ENCODE measurements at regions not wholly inside any gene's neighbourhood (a gene's known extent, or its start where the extent isn't known, plus 50 kb on each side); places are given as distances from the start of the nearest gene placed in this dataset.

DNA sequence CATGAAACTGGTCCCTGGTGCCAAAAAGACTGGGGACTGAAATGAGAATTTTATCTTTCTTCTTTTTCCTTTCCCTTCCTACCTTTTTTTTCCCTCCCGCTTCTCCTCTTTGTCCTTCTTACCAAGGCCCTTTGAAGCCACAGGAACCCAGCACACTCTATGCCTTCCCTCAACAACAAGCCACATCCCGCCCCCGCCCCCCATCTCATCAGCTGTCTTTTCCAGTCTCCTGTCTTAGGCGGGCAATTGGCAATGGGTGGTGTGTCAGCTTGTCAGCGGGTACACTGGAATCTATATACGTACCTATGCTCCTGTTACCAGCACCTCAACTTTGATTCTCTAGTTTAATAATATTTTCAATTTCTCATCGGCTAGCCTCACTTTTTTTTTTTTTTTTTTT lies 56.3 kb upstream of the CHD2 start:
- H3K9ac ChIP-seq (ENCODE audit: low read length): no peak overlapping the region
- no peak overlapping the region for H3K4me3 ChIP-seq (ENCODE audit: low read length)
- H3K4me2 ChIP-seq (ENCODE audit: low read length): no peak overlapping the region
- H2AFZ ChIP-seq (ENCODE audit: low read depth, low read length): no peak overlapping the region
- no peak overlapping the region for H3K27ac ChIP-seq (ENCODE audit: low read length)
- H3K79me2 ChIP-seq (ENCODE audit: low read length): no peaks in the 10 kb centered on the region
- no peaks in the 10 kb centered on the region for H3K27me3 ChIP-seq (ENCODE audit: low read depth, low read length)
- H4K20me1 ChIP-seq (ENCODE audit: insufficient read depth, low read length): no peaks in the 10 kb centered on the region
- H3K36me3 ChIP-seq (replicated peaks; ENCODE audit: low read depth, low read length): no peaks in the 10 kb centered on the region
- H3K9me3 ChIP-seq (ENCODE audit: insufficient read depth, low read length): no peaks in the 10 kb centered on the region
- peaks cover 28% of the 10 kb centered on the region for H3K4me1 ChIP-seq (ENCODE audit: low read length)
- TF ChIP-seq EZH2phosphoT487 (IDR thresholded peaks at IDR 0.05; ENCODE audit: low read depth): no peak
- TF ChIP-seq, protein P1, sequence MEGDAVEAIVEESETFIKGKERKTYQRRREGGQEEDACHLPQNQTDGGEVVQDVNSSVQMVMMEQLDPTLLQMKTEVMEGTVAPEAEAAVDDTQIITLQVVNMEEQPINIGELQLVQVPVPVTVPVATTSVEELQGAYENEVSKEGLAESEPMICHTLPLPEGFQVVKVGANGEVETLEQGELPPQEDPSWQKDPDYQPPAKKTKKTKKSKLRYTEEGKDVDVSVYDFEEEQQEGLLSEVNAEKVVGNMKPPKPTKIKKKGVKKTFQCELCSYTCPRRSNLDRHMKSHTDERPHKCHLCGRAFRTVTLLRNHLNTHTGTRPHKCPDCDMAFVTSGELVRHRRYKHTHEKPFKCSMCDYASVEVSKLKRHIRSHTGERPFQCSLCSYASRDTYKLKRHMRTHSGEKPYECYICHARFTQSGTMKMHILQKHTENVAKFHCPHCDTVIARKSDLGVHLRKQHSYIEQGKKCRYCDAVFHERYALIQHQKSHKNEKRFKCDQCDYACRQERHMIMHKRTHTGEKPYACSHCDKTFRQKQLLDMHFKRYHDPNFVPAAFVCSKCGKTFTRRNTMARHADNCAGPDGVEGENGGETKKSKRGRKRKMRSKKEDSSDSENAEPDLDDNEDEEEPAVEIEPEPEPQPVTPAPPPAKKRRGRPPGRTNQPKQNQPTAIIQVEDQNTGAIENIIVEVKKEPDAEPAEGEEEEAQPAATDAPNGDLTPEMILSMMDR (IDR thresholded peaks at IDR 0.05; ENCODE audit: low read depth, low read length): no peak

DNA sequence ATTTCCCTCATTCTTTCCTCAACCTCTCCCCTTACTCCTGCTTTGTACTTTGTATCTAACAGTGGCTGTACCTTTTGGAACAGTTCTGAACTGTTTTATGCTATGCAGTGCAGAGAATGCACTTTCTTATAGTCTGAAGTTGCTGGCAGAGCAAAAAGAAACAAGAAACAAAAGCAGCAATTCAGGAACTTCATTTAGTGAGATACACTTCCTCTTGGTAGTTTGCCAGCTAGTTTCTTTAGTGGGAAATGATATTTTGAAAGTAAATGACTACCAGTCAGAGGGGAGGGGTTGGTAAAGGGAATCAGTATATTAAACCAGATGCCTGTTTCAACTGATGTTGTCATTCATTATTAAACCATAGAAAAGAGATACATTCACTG lies 55.0 kb upstream of the CHD2 start:
- Histone ChIP-seq H3K4me2 (ENCODE audit: low read length) (peak overlapping the region; percentile 71), H3K79me2 (ENCODE audit: low read length) (no peaks in the 10 kb centered on the region), H3K27me3 (ENCODE audit: low read depth, low read length) (no peaks in the 10 kb centered on the region), H3K9ac (ENCODE audit: low read length) (peak overlapping the region; percentile 44), H3K4me3 (ENCODE audit: low read length) (peak overlapping the region; percentile 38), H3K36me3 (replicated peaks; ENCODE audit: low read depth, low read length) (no peaks in the 10 kb centered on the region), H2AFZ (ENCODE audit: low read depth, low read length) (peak overlapping the region; percentile 78), H3K27ac (ENCODE audit: low read length) (peak overlapping the region; percentile 82), H3K9me3 (ENCODE audit: insufficient read depth, low read length) (no peaks in the 10 kb centered on the region), H4K20me1 (ENCODE audit: insufficient read depth, low read length) (no peaks in the 10 kb centered on the region), H3K4me1 (ENCODE audit: low read length) (peaks cover 35% of the 10 kb centered on the region)
- TF ChIP-seq, protein P1 (IDR thresholded peaks at IDR 0.05; ENCODE audit: low read depth, low read length): no peak

DNA sequence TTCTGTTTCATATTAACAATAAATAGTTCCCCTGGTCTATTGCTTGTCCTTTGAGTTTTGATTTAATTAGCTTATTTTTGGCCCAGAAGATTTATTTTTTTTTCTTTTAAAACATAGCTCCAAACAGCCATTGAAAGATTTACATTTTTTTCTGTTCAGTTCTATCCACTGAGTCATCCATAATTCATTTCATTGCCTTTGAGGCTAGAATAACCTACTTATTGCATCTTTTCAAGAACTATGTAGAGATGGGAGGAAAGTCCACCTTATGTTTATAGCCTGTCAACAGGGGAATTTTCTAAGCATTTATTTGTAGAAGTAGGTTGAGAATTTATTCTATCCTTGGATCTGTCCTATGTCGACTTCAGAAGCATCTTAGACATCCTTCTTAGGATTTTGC lies 53.4 kb upstream of the CHD2 start:
- Histone ChIP-seq H3K4me1 (ENCODE audit: low read length) (peaks cover 33% of the 10 kb centered on the region), H3K27ac (ENCODE audit: low read length) (no peak overlapping the region), H3K27me3 (ENCODE audit: low read depth, low read length) (no peaks in the 10 kb centered on the region), H3K9ac (ENCODE audit: low read length) (no peak overlapping the region), H4K20me1 (ENCODE audit: insufficient read depth, low read length) (no peaks in the 10 kb centered on the region), H3K36me3 (replicated peaks; ENCODE audit: low read depth, low read length) (no peaks in the 10 kb centered on the region), H3K79me2 (ENCODE audit: low read length) (no peaks in the 10 kb centered on the region), H3K4me3 (ENCODE audit: low read length) (no peak overlapping the region), H2AFZ (ENCODE audit: low read depth, low read length) (no peak overlapping the region), H3K9me3 (ENCODE audit: insufficient read depth, low read length) (no peaks in the 10 kb centered on the region), H3K4me2 (ENCODE audit: low read length) (no peak overlapping the region)
- no peak for TF ChIP-seq EZH2phosphoT487 (IDR thresholded peaks at IDR 0.05; ENCODE audit: low read depth)
- TF ChIP-seq, protein P1 (IDR thresholded peaks at IDR 0.05; ENCODE audit: low read depth, low read length): no peak

DNA sequence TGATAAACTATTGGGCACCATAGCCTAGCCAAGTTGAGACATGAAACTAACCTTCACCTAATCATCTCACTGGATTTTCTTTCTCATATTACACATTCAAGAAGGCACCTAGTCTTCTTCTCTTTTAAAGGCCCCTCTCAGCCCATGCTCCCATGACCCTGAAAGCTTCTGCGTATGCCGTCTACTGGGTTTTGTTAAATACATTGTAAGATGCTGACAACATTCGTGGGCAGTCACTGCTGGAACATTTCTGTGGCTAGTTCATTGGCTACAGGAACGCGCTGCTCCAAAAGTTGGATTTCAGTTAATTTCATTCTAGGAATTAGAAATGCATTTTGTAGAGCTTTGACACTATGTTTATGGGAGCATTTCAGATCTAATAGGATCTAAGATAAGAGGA lies 52.3 kb upstream of the CHD2 start:
- Histone ChIP-seq H4K20me1 (ENCODE audit: insufficient read depth, low read length) (no peaks in the 10 kb centered on the region), H3K27me3 (ENCODE audit: low read depth, low read length) (no peaks in the 10 kb centered on the region), H3K4me3 (ENCODE audit: low read length) (no peak overlapping the region), H3K27ac (ENCODE audit: low read length) (no peak overlapping the region), H3K4me2 (ENCODE audit: low read length) (no peak overlapping the region), H3K4me1 (ENCODE audit: low read length) (peaks cover 36% of the 10 kb centered on the region), H3K36me3 (replicated peaks; ENCODE audit: low read depth, low read length) (no peaks in the 10 kb centered on the region), H3K79me2 (ENCODE audit: low read length) (no peaks in the 10 kb centered on the region), H3K9me3 (ENCODE audit: insufficient read depth, low read length) (no peaks in the 10 kb centered on the region), H2AFZ (ENCODE audit: low read depth, low read length) (no peak overlapping the region), H3K9ac (ENCODE audit: low read length) (no peak overlapping the region)
- TF ChIP-seq, protein P1 (IDR thresholded peaks at IDR 0.05; ENCODE audit: low read depth, low read length): no peak

Measured in OCI-LY3 (cell line).